Caco-2 (cell line): ENCODE measurements at regions not wholly inside any gene's neighbourhood (a gene's known extent, or its start where the extent isn't known, plus 50 kb on each side); places are given as distances from the start of the nearest gene placed in this dataset.
"Not testable (repeated sequence)": the region's sequence is repeated elsewhere in the genome, so short reads cannot be mapped to it uniquely, and the experiment has no call there.

Experiments
- BruUV-seq: library from RNA; stranded (reverse); fragments of 400-500 nt; replicated peaks from 2 replicates; lab custom pipeline; 2021; lab: Mats Ljungman, UMichigan
- CTCF ChIA-PET: fragments of 300-600 bp; sonication (Branson Sonifier 250); formaldehyde crosslinking; loops from one replicate; lab custom pipeline; 2022; ENCODE audit warnings: antibody characterized with exemption; lab: Charles Lee
- POLR2A ChIA-PET: fragments of 300-600 bp; sonication (Branson Sonifier 250); formaldehyde crosslinking; loops from one replicate; lab custom pipeline; 2022; ENCODE audit warnings: antibody characterized with exemption; lab: Charles Lee
- DNase-seq, 2 experiments: peaks; one replicate each; pipeline versions ENCODE4 v3.0.0 to v3.0.0-alpha.2; 2020 to 2022
- H3K27me3 ChIP-seq: replicated peaks from 2 replicates; pipeline ENCODE4 v1.6.0; 2011; ENCODE audit warnings: low read length; ENCODE audit not compliant: control insufficient read depth, insufficient read depth
- H3K36me3 ChIP-seq: 2 replicates; pipeline ENCODE4 v1.5.1; 2011; ENCODE audit warnings: low read length; ENCODE audit not compliant: control insufficient read depth, insufficient read depth
- H3K4me1 ChIP-seq: fragments of 250-450 bp; sonication (Bioruptor Pico); 2 replicates; pipeline ENCODE4 v1.5.1; 2020; ENCODE audit warnings: mild to moderate bottlenecking
- H3K4me3 ChIP-seq: 2 replicates; pipeline ENCODE4 v1.5.1; 2011; ENCODE audit warnings: low read depth, mild to moderate bottlenecking, control low read depth, low read length
- H3K9me3 ChIP-seq: fragments of 250-450 bp; sonication (Bioruptor Pico); 2 replicates; pipeline ENCODE4 v1.5.1; 2020; ENCODE audit warnings: mild to moderate bottlenecking, moderate library complexity
- H3K27ac Mint-ChIP-seq: one replicate; pipeline ENCODE4 v1.8.0; 2022; ENCODE audit warnings: mixed read lengths; ENCODE audit not compliant: unreplicated experiment
- H3K27me3 Mint-ChIP-seq: one replicate; pipeline ENCODE4 v1.8.0; 2022; ENCODE audit warnings: mixed read lengths; ENCODE audit not compliant: insufficient read depth, unreplicated experiment
- H3K36me3 Mint-ChIP-seq: one replicate; pipeline ENCODE4 v1.8.0; 2022; ENCODE audit warnings: mild to moderate bottlenecking, mixed read lengths; ENCODE audit not compliant: insufficient read depth, unreplicated experiment
- H3K4me1 Mint-ChIP-seq: one replicate; pipeline ENCODE4 v1.8.0; 2022; ENCODE audit warnings: low read depth, mixed read lengths; ENCODE audit not compliant: unreplicated experiment
- H3K4me3 Mint-ChIP-seq: one replicate; pipeline ENCODE4 v1.8.0; 2022; ENCODE audit warnings: mild to moderate bottlenecking, moderate library complexity, mixed read lengths; ENCODE audit not compliant: unreplicated experiment
- H3K9me3 Mint-ChIP-seq: one replicate; pipeline ENCODE4 v1.8.0; 2022; ENCODE audit warnings: mixed read lengths; ENCODE audit not compliant: unreplicated experiment
- intact Hi-C: fragments of 100-400 bp; cut with micrococcal nuclease; formaldehyde crosslinking; loops from one replicate; pipeline ENCODE4 v1.10.0; 2022; ENCODE audit not compliant: unreplicated experiment
- TF ChIP-seq, protein P1 (sequence below), 2 experiments: fragments of 200-600 bp in 1 of 2; IDR thresholded peaks; 1 replicate in 1 of 2; 2 replicates in 1 of 2; pipeline versions ENCODE4 v1.5.1 to v1.8.0; 2011 to 2022; ENCODE audit warnings: antibody characterized with exemption in 1 of 2, control low read depth in 1 of 2, inconsistent platforms in 1 of 2, low read depth in 1 of 2, low read length in 1 of 2, mild to moderate bottlenecking in 1 of 2, moderate library complexity in 1 of 2; ENCODE audit not compliant: insufficient read depth in 1 of 2, severe bottlenecking in 1 of 2, unreplicated experiment in 1 of 2

DNA sequence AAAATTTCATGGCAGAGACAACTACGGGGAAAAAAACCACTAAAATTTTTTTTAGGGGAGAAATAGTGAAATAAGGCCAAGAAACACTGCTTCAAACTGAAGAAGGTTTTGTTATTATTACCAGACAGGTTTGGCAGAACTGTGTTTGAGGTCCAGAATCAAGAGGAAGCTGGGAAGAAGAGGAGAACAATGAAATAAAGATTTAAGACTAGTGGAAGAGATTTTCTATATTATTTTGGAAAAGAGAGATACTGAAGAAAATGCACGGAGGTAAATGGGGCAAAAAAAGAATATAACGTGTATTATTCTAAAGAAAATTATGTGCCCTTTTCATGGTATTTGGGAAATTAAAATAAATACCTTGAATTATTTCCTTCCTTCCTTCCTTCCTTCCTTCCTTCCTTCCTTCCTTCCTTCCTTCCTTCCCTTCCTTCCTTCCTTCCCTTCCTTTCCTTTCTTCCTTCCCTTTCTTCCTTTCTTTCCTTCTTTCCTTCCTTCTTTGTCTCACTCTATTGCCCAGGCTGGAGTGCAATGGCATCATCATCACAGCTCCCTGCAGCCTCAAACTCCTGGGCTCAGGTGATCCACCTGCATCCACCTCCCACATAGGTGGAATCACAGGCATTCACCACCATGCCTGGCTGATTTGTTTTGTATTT is 124.3 kb downstream of the GJA1 start:
- BruUV-seq: no TSS peak

DNA sequence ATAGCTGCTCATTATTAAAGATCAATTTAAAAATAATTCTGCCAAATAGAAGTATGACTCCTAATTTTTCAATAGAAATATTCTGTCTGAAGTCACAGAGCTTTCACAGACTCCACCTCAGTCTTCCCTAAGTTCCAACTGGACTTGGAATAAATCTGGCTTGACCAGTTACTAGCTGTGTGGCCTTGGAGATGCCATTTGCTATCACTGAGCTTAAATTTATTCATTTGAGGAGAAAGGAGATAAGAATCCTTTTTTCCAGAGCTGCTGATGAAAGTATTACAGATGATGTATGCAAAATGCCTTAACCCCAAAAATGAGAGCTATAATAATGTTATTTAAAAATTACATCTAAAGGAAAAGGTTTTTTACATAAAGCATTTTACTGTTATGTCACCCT is 125.0 kb downstream of the GJA1 start:
- TF ChIP-seq, protein P1, sequence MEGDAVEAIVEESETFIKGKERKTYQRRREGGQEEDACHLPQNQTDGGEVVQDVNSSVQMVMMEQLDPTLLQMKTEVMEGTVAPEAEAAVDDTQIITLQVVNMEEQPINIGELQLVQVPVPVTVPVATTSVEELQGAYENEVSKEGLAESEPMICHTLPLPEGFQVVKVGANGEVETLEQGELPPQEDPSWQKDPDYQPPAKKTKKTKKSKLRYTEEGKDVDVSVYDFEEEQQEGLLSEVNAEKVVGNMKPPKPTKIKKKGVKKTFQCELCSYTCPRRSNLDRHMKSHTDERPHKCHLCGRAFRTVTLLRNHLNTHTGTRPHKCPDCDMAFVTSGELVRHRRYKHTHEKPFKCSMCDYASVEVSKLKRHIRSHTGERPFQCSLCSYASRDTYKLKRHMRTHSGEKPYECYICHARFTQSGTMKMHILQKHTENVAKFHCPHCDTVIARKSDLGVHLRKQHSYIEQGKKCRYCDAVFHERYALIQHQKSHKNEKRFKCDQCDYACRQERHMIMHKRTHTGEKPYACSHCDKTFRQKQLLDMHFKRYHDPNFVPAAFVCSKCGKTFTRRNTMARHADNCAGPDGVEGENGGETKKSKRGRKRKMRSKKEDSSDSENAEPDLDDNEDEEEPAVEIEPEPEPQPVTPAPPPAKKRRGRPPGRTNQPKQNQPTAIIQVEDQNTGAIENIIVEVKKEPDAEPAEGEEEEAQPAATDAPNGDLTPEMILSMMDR (IDR thresholded peaks at IDR 0.05; ENCODE audit: insufficient read depth in 1 of 2, low read depth in 1 of 2, low read length in 1 of 2, severe bottlenecking in 1 of 2, unreplicated experiment in 1 of 2): no peak
- Mint-ChIP-seq H3K9me3 (peaks cover 9% of the 10 kb centered on the region), H3K4me3 (no peak overlapping the region), H3K27ac (no peak overlapping the region), H3K36me3 (no peaks in the 10 kb centered on the region), H3K4me1 (no peaks in the 10 kb centered on the region), H3K27me3 (no peaks in the 10 kb centered on the region)
- intact Hi-C loops: no loop called here
- CTCF ChIA-PET: no interaction called here
- Histone ChIP-seq H3K4me3 (no peak overlapping the region), H3K4me1 (no peaks in the 10 kb centered on the region), H3K9me3 (peaks cover 11% of the 10 kb centered on the region; the same call in 1 of the 2 replicates), H3K36me3 (no peaks in the 10 kb centered on the region), H3K27me3 (no peaks in the 10 kb centered on the region)
- DNase-seq: no peak
- POLR2A ChIA-PET: no interaction called here
- BruUV-seq: no TSS peak

More for the DNA sequence above, 124.3 kb downstream of the GJA1 start:
- Mint-ChIP-seq H3K36me3 (no peaks in the 10 kb centered on the region), H3K27me3 (no peaks in the 10 kb centered on the region), H3K27ac (no peak overlapping the region), H3K9me3 (peaks cover 9% of the 10 kb centered on the region), H3K4me3 (no peak overlapping the region), H3K4me1 (no peaks in the 10 kb centered on the region)
- H3K4me3 ChIP-seq: no peak overlapping the region
- H3K36me3 ChIP-seq: no peaks in the 10 kb centered on the region
- peaks cover 11% of the 10 kb centered on the region; the same call in 1 of the 2 replicates for H3K9me3 ChIP-seq
- H3K27me3 ChIP-seq: no peaks in the 10 kb centered on the region
- intact Hi-C loops: no loop called here
- TF ChIP-seq, protein P1 (IDR thresholded peaks at IDR 0.05; ENCODE audit: insufficient read depth in 1 of 2, low read depth in 1 of 2, low read length in 1 of 2, severe bottlenecking in 1 of 2, unreplicated experiment in 1 of 2): no peak
- POLR2A ChIA-PET: no interaction called here
- CTCF ChIA-PET: no interaction called here
- DNase-seq: no peak
- no peaks in the 10 kb centered on the region for H3K4me1 ChIP-seq

DNA sequence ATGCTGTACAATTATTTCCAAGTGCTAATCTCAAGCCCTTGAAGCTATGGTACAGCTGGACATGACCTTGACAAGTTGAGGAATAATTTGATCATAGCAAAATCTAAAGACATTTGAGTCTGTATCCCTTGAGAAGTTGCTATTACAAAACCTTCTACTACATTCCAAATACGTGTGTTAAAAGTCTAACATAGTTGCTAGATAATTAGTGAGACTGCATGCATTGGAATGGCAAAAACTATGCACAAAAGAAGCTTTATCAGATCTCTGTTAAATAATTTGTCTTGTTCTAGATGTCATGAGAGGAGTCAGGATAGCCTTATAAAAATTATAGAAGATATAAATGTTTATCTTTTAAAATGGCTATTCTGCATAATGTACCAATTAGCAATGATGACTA is 127.8 kb downstream of the GJA1 start:
- no peak overlapping the region for H3K4me3 Mint-ChIP-seq
- H3K27me3 Mint-ChIP-seq: no peaks in the 10 kb centered on the region
- DNase-seq: no peak
- Histone ChIP-seq H3K36me3 (no peaks in the 10 kb centered on the region), H3K9me3 (peaks cover 11% of the 10 kb centered on the region; the same call in 1 of the 2 replicates), H3K4me3 (no peak overlapping the region), H3K27me3 (no peaks in the 10 kb centered on the region), H3K4me1 (no peaks in the 10 kb centered on the region)
- no peaks in the 10 kb centered on the region for H3K36me3 Mint-ChIP-seq
- POLR2A ChIA-PET: no interaction called here
- H3K27ac Mint-ChIP-seq: no peak overlapping the region
- intact Hi-C loops: no loop called here
- no TSS peak for BruUV-seq
- no peaks in the 10 kb centered on the region for H3K4me1 Mint-ChIP-seq
- H3K9me3 Mint-ChIP-seq: no peaks in the 10 kb centered on the region
- TF ChIP-seq, protein P1 (IDR thresholded peaks at IDR 0.05; ENCODE audit: insufficient read depth in 1 of 2, low read depth in 1 of 2, low read length in 1 of 2, severe bottlenecking in 1 of 2, unreplicated experiment in 1 of 2): no peak
- CTCF ChIA-PET: interaction anchor here (0.6 kb wide), 1 partner anchor 87 kb away, joined by 3 read pairs; no protein-coding TSS in a partner anchor

DNA sequence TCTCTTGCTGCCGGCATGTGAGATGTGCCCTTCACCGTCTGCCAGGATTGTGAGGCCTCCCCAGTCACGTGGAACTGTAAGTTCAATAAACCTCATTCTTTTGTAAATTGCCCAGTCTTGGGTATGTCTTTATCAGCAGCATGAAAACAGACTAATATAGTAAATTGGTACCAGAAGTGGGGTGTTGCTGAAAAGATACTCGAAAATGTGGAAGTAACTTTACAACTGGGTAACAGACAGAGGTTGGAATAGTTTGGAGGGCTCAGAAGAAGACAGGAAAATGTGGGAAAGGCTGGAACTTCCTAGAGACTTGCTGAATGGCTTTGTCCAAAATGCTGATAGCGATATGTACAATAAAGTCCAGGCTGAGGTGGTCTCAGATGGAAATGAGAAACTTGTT is 129.1 kb downstream of the GJA1 start:
- H3K27ac Mint-ChIP-seq, H3K4me3 ChIP-seq, H3K4me1 ChIP-seq, DNase-seq, H3K27me3 ChIP-seq, CTCF ChIA-PET, H3K36me3 Mint-ChIP-seq, intact Hi-C loops, H3K9me3 Mint-ChIP-seq, H3K27me3 Mint-ChIP-seq, H3K36me3 ChIP-seq, H3K4me3 Mint-ChIP-seq, H3K4me1 Mint-ChIP-seq, BruUV-seq, POLR2A ChIA-PET: not testable (repeated sequence)
- peaks cover 11% of the 10 kb centered on the region; the same call in 1 of the 2 replicates for H3K9me3 ChIP-seq
